OCI-LY3 (cell line): ENCODE measurements at regions not wholly inside any gene's neighbourhood (a gene's known extent, or its start where the extent isn't known, plus 50 kb on each side); places are given as distances from the start of the nearest gene placed in this dataset.

Experiments used
- H2AFZ ChIP-seq: fragments of 200-600, 300-600 bp; shearing (Covaris generic); 2 replicates; pipeline ENCODE4 v1.6.0; 2014; ENCODE audit warnings: antibody characterized with exemption, low read depth, low read length
- H3K27ac ChIP-seq: fragments of 200-600, 300-600 bp; sonication (generic); 2 replicates; pipeline ENCODE4 v1.5.1; 2014; ENCODE audit warnings: mild to moderate bottlenecking, low read length, moderate library complexity, mixed read lengths
- H3K27me3 ChIP-seq: fragments of 200-600, 300-600 bp; sonication (generic); 2 replicates; pipeline ENCODE4 v1.6.1; 2014; ENCODE audit warnings: low read depth, low read length, mixed read lengths
- H3K36me3 ChIP-seq: fragments of 200-600, 300-600 bp; sonication (generic); replicated peaks from 2 replicates; pipeline ENCODE3; 2014; ENCODE audit warnings: low read depth, low read length, mixed read lengths
- H3K4me1 ChIP-seq: fragments of 300-600, 200-600 bp; sonication (generic); 2 replicates; pipeline ENCODE4 v1.6.1; 2014; ENCODE audit warnings: low read length, mixed read lengths
- H3K4me2 ChIP-seq: fragments of 200-600, 300-600 bp; sonication (generic); 2 replicates; pipeline ENCODE4 v1.6.1; 2014; ENCODE audit warnings: low read length, mixed read lengths
- H3K4me3 ChIP-seq: fragments of 300-600, 200-600 bp; sonication (generic); 2 replicates; pipeline ENCODE4 v1.5.1; 2014; ENCODE audit warnings: antibody characterized with exemption, mild to moderate bottlenecking, low read length, moderate library complexity
- H3K79me2 ChIP-seq: fragments of 300-600, 200-600 bp; shearing (Covaris generic); 2 replicates; pipeline ENCODE4 v1.6.1; 2014; ENCODE audit warnings: mild to moderate bottlenecking, low read length, mixed read lengths
- H3K9ac ChIP-seq: fragments of 300-600, 200-600 bp; shearing (Covaris generic); 2 replicates; pipeline ENCODE4 v1.6.0; 2014; ENCODE audit warnings: mild to moderate bottlenecking, low read length, moderate library complexity
- H3K9me3 ChIP-seq: fragments of 200-600, 300-600 bp; shearing (Covaris generic); 2 replicates; pipeline ENCODE4 v1.6.1; 2014; ENCODE audit warnings: low read length, mixed read lengths; ENCODE audit not compliant: insufficient read depth
- H4K20me1 ChIP-seq: fragments of 200-600, 300-600 bp; sonication (generic); 2 replicates; pipeline ENCODE4 v1.6.1; 2016; ENCODE audit warnings: low read length, mixed read lengths; ENCODE audit not compliant: insufficient read depth
- CTCF ChIP-seq: fragments of 200-600, 300-600 bp; sonication (generic); IDR thresholded peaks from 2 replicates; pipeline ENCODE4 v1.5.1; 2014; ENCODE audit warnings: antibody characterized with exemption, low read length, low read depth
- EZH2phosphoT487 ChIP-seq: fragments of 200-600 bp; shearing (Covaris generic); IDR thresholded peaks from 2 replicates; pipeline ENCODE4 v1.6.1; 2018; ENCODE audit warnings: antibody characterized with exemption, mixed run types, low read depth

- Histone ChIP-seq H3K27me3 (no peaks in the 10 kb centered on the region), H3K36me3 (peaks cover 15% of the 10 kb centered on the region), H3K27ac (no peak overlapping the region), H3K9ac (no peak overlapping the region), H3K9me3 (no peaks in the 10 kb centered on the region), H3K4me2 (no peak overlapping the region), H2AFZ (no peak overlapping the region), H3K4me3 (no peak overlapping the region), H4K20me1 (no peaks in the 10 kb centered on the region), H3K79me2 (no peaks in the 10 kb centered on the region), H3K4me1 (peaks cover 7% of the 10 kb centered on the region)
- TF ChIP-seq CTCF = no peak
- TF ChIP-seq EZH2phosphoT487 = no peak
These were observed 392.2 kb downstream of the ZEB2 start for GRCh38 chr2:144127693-144128092.

GRCh38 chr2:144126302-144126701 lies 393.6 kb downstream of the ZEB2 start:
- no peak overlapping the region for H3K27ac ChIP-seq
- H2AFZ ChIP-seq = no peak overlapping the region
- peaks cover 7% of the 10 kb centered on the region for H3K4me1 ChIP-seq
- no peak overlapping the region for H3K4me2 ChIP-seq
- no peaks in the 10 kb centered on the region for H3K79me2 ChIP-seq
- H3K36me3 ChIP-seq = peaks cover 15% of the 10 kb centered on the region
- H3K9ac ChIP-seq = no peak overlapping the region
- H3K4me3 ChIP-seq = no peak overlapping the region
- no peak for TF ChIP-seq EZH2phosphoT487
- no peak for TF ChIP-seq CTCF
- no peaks in the 10 kb centered on the region for H3K27me3 ChIP-seq
- H3K9me3 ChIP-seq = no peaks in the 10 kb centered on the region
- no peaks in the 10 kb centered on the region for H4K20me1 ChIP-seq

GRCh38 chr2:144125751-144126150 lies 394.2 kb downstream of the ZEB2 start:
- no peaks in the 10 kb centered on the region for H3K27me3 ChIP-seq
- H3K27ac ChIP-seq = no peak overlapping the region
- peaks cover 15% of the 10 kb centered on the region for H3K36me3 ChIP-seq
- no peaks in the 10 kb centered on the region for H3K79me2 ChIP-seq
- H3K4me1 ChIP-seq = peaks cover 7% of the 10 kb centered on the region
- no peaks in the 10 kb centered on the region for H4K20me1 ChIP-seq
- no peak overlapping the region for H3K4me3 ChIP-seq
- H3K4me2 ChIP-seq = no peak overlapping the region
- TF ChIP-seq EZH2phosphoT487 = no peak
- TF ChIP-seq CTCF = no peak
- H3K9ac ChIP-seq = no peak overlapping the region
- H2AFZ ChIP-seq = no peak overlapping the region
- H3K9me3 ChIP-seq = no peaks in the 10 kb centered on the region

GRCh38 chr2:144124882-144125281 lies 395.0 kb downstream of the ZEB2 start:
- H3K4me2 ChIP-seq = no peak overlapping the region
- no peak overlapping the region for H3K4me3 ChIP-seq
- peaks cover 3% of the 10 kb centered on the region for H3K4me1 ChIP-seq
- no peak overlapping the region for H3K9ac ChIP-seq
- no peaks in the 10 kb centered on the region for H4K20me1 ChIP-seq
- no peaks in the 10 kb centered on the region for H3K79me2 ChIP-seq
- no peak overlapping the region for H2AFZ ChIP-seq
- H3K27ac ChIP-seq = no peak overlapping the region
- H3K9me3 ChIP-seq = no peaks in the 10 kb centered on the region
- H3K27me3 ChIP-seq = no peaks in the 10 kb centered on the region
- no peak for TF ChIP-seq CTCF
- TF ChIP-seq EZH2phosphoT487 = no peak
- H3K36me3 ChIP-seq = peaks cover 15% of the 10 kb centered on the region
